WTC11 (cell line): ENCODE measurements at regions not wholly inside any gene's neighbourhood (a gene's known extent, or its start where the extent isn't known, plus 50 kb on each side); places are given as distances from the start of the nearest gene placed in this dataset.

ENCODE experiments used
- ATAC-seq: fragments of 200-7000 bp; cut with Tn5 transposase; 2 replicates; pipeline ENCODE4 v1.10.0; 2021; ENCODE audit warnings: mild to moderate bottlenecking, moderate library complexity
- CTCF ChIA-PET: fragments of 300-600 bp; sonication (Branson Sonifier 250); formaldehyde crosslinking; loops from one replicate; lab custom pipeline; 2021; ENCODE audit warnings: antibody characterized with exemption; lab: Charles Lee
- POLR2A ChIA-PET: fragments of 350-600 bp; sonication (Branson Sonifier 250); formaldehyde crosslinking; loops from one replicate; lab custom pipeline; 2021; ENCODE audit warnings: antibody characterized with exemption; lab: Charles Lee
- DNase-seq: peaks from one replicate; pipeline ENCODE4 v3.0.0; 2021; ENCODE audit warnings: low spot score
- H3K27ac Mint-ChIP-seq: 2 replicates; pipeline ENCODE4 v1.8.0; 2021; ENCODE audit warnings: mixed read lengths
- H3K27me3 Mint-ChIP-seq: 2 replicates; pipeline ENCODE4 v1.8.0; 2021; ENCODE audit warnings: low read depth, mild to moderate bottlenecking, moderate library complexity, mixed read lengths
- H3K36me3 Mint-ChIP-seq: 2 replicates; pipeline ENCODE4 v1.8.0; 2021; ENCODE audit warnings: mixed read lengths
- H3K4me1 Mint-ChIP-seq: 2 replicates; pipeline ENCODE4 v1.8.0; 2022; ENCODE audit warnings: mixed read lengths
- H3K4me3 Mint-ChIP-seq: 2 replicates; pipeline ENCODE4 v1.8.0; 2021; ENCODE audit warnings: mild to moderate bottlenecking, moderate library complexity, mixed read lengths
- H3K9me3 Mint-ChIP-seq: 2 replicates; pipeline ENCODE4 v1.8.0; 2021; ENCODE audit warnings: mixed read lengths
- CBFB ChIP-seq: sonication (generic); formaldehyde crosslinking; IDR thresholded peaks from 2 replicates; pipeline ENCODE4 v1.8.1; 2022; ENCODE audit warnings: mild to moderate bottlenecking, low read depth, missing genetic modification reagents
- CREM ChIP-seq: sonication (generic); formaldehyde crosslinking; IDR thresholded peaks from 2 replicates; pipeline ENCODE4 v1.8.1; 2022; ENCODE audit warnings: mild to moderate bottlenecking, missing genetic modification reagents, moderate library complexity
- ESRRA ChIP-seq: sonication (generic); formaldehyde crosslinking; IDR thresholded peaks from 2 replicates; pipeline ENCODE4 v1.8.1; 2022; ENCODE audit warnings: mild to moderate bottlenecking, missing genetic modification reagents, borderline replicate concordance
- ETV6 ChIP-seq: sonication (generic); formaldehyde crosslinking; IDR thresholded peaks from 2 replicates; pipeline ENCODE4 v1.8.1; 2022; ENCODE audit warnings: mild to moderate bottlenecking, missing genetic modification reagents
- GABPB1 ChIP-seq: sonication (generic); formaldehyde crosslinking; IDR thresholded peaks from 2 replicates; pipeline ENCODE4 v1.8.1; 2023; ENCODE audit warnings: mild to moderate bottlenecking, missing genetic modification reagents
- GRHL2 ChIP-seq: fragments of 250-450 bp; sonication (Bioruptor Pico); IDR thresholded peaks from 2 replicates; pipeline ENCODE4 v1.8.0; 2022; ENCODE audit warnings: mild to moderate bottlenecking, moderate library complexity; ENCODE audit not compliant: insufficient replicate concordance, severe bottlenecking
- HMGA2 ChIP-seq: fragments of 250-450 bp; sonication (Bioruptor Pico); IDR thresholded peaks from 2 replicates; pipeline ENCODE4 v1.4.0; 2021; ENCODE audit warnings: mild to moderate bottlenecking, moderate library complexity
- MYBL2 ChIP-seq: sonication (generic); formaldehyde crosslinking; IDR thresholded peaks from 2 replicates; pipeline ENCODE4 v1.8.1; 2023; ENCODE audit warnings: mild to moderate bottlenecking, moderate library complexity, missing genetic modification reagents
- NFE2L1 ChIP-seq: sonication (generic); formaldehyde crosslinking; IDR thresholded peaks from 2 replicates; pipeline ENCODE4 v1.8.1; 2023; ENCODE audit warnings: missing genetic modification reagents
- NR2C2 ChIP-seq: sonication (generic); formaldehyde crosslinking; IDR thresholded peaks from 2 replicates; pipeline ENCODE4 v1.8.0; 2022; ENCODE audit warnings: mild to moderate bottlenecking, missing genetic modification reagents
- NR3C1 ChIP-seq: sonication (generic); formaldehyde crosslinking; conservative IDR thresholded peaks from 2 replicates; pipeline ENCODE4 v1.8.1; 2023; ENCODE audit warnings: low read depth, mild to moderate bottlenecking, missing genetic modification reagents
- RELA ChIP-seq: sonication (generic); formaldehyde crosslinking; IDR thresholded peaks from 2 replicates; pipeline ENCODE4 v1.8.1; 2022; ENCODE audit warnings: missing genetic modification reagents, mild to moderate bottlenecking, borderline replicate concordance
- RORB ChIP-seq: fragments of 250-450 bp; sonication (Bioruptor Pico); IDR thresholded peaks from 2 replicates; pipeline ENCODE4 v1.9.0; 2021; ENCODE audit warnings: mild to moderate bottlenecking
- SOX15 ChIP-seq: fragments of 250-450 bp; sonication (Bioruptor Pico); IDR thresholded peaks from 2 replicates; pipeline ENCODE4 v1.9.0; 2021; ENCODE audit warnings: mild to moderate bottlenecking
- SP1 ChIP-seq: sonication (generic); formaldehyde crosslinking; conservative IDR thresholded peaks from 2 replicates; pipeline ENCODE4 v1.8.1; 2022; ENCODE audit warnings: missing genetic modification reagents
- TEAD1 ChIP-seq: sonication (generic); formaldehyde crosslinking; IDR thresholded peaks from 2 replicates; pipeline ENCODE4 v1.8.0; 2022; ENCODE audit warnings: mild to moderate bottlenecking, missing genetic modification reagents
- TP53 ChIP-seq: sonication (generic); formaldehyde crosslinking; IDR thresholded peaks from 2 replicates; pipeline ENCODE4 v1.8.1; 2023; ENCODE audit warnings: mild to moderate bottlenecking, missing genetic modification reagents
- ZNF396 ChIP-seq: fragments of 250-450 bp; sonication (Bioruptor Pico); IDR thresholded peaks from 2 replicates; pipeline ENCODE4 v1.8.0; 2021; ENCODE audit warnings: mild to moderate bottlenecking, moderate library complexity, borderline replicate concordance
- TF ChIP-seq, protein P1 (sequence below): sonication (generic); formaldehyde crosslinking; IDR thresholded peaks from 2 replicates; pipeline ENCODE4 v1.8.0; 2023; ENCODE audit warnings: missing genetic modification reagents, mild to moderate bottlenecking, borderline replicate concordance
- TF ChIP-seq, protein P2 (sequence below): sonication (generic); formaldehyde crosslinking; conservative IDR thresholded peaks from 2 replicates; pipeline ENCODE4 v1.8.1; 2022; ENCODE audit warnings: mild to moderate bottlenecking, missing genetic modification reagents
- TF ChIP-seq, protein P3 (sequence below): sonication (generic); formaldehyde crosslinking; conservative IDR thresholded peaks from 2 replicates; pipeline ENCODE4 v1.8.1; 2023; ENCODE audit warnings: mild to moderate bottlenecking, low read depth, missing genetic modification reagents, moderate library complexity
- TF ChIP-seq, protein P4 (sequence below): sonication (generic); formaldehyde crosslinking; IDR thresholded peaks from 2 replicates; pipeline ENCODE4 v1.8.1; 2022; ENCODE audit warnings: mild to moderate bottlenecking, missing genetic modification reagents, moderate library complexity, borderline replicate concordance
- TF ChIP-seq, protein P5 (sequence below): sonication (generic); formaldehyde crosslinking; IDR thresholded peaks from 2 replicates; pipeline ENCODE4 v1.8.0; 2022; ENCODE audit warnings: mild to moderate bottlenecking, missing genetic modification reagents
- TF ChIP-seq, protein P6 (sequence below): sonication (generic); formaldehyde crosslinking; IDR thresholded peaks from 2 replicates; pipeline ENCODE4 v1.8.0; 2022; ENCODE audit warnings: mild to moderate bottlenecking, missing genetic modification reagents

DNA sequence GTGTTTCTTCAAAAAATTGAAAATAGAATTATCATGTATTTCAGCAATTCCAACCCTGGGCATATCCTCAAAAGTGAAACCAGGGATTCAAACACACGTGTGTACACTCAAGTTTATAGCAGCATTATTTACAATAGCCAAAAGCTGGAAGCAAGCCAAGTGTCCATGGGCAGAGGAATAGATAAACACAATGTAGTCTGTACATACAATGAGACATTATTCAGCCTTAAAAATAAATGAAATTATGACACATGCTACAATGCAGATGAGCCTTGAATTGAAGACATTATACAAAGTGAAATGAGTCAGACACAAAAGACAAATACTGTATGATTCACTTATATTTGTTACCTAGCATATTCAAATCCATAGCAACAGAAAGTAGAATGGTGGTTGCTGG lies 853.4 kb downstream of the STIM2 start:
- H3K36me3 Mint-ChIP-seq = no peaks in the 10 kb centered on the region
- POLR2A ChIA-PET = no interaction called here
- no peaks in the 10 kb centered on the region; the same call in 1 of the 2 replicates for H3K27me3 Mint-ChIP-seq
- ATAC-seq = no peak
- CTCF ChIA-PET = no interaction called here
- no peak for TF ChIP-seq ESRRA (CRISPR knock-in tag)
- TF ChIP-seq TP53 (CRISPR knock-in tag) = no peak
- no peak for TF ChIP-seq SP1 (CRISPR knock-in tag)
- TF ChIP-seq GABPB1 (CRISPR knock-in tag) = no peak
- TF ChIP-seq NR3C1 (CRISPR knock-in tag) = no peak
- no peak for TF ChIP-seq ZNF396 (CRISPR knock-in tag)
- TF ChIP-seq, protein P1, sequence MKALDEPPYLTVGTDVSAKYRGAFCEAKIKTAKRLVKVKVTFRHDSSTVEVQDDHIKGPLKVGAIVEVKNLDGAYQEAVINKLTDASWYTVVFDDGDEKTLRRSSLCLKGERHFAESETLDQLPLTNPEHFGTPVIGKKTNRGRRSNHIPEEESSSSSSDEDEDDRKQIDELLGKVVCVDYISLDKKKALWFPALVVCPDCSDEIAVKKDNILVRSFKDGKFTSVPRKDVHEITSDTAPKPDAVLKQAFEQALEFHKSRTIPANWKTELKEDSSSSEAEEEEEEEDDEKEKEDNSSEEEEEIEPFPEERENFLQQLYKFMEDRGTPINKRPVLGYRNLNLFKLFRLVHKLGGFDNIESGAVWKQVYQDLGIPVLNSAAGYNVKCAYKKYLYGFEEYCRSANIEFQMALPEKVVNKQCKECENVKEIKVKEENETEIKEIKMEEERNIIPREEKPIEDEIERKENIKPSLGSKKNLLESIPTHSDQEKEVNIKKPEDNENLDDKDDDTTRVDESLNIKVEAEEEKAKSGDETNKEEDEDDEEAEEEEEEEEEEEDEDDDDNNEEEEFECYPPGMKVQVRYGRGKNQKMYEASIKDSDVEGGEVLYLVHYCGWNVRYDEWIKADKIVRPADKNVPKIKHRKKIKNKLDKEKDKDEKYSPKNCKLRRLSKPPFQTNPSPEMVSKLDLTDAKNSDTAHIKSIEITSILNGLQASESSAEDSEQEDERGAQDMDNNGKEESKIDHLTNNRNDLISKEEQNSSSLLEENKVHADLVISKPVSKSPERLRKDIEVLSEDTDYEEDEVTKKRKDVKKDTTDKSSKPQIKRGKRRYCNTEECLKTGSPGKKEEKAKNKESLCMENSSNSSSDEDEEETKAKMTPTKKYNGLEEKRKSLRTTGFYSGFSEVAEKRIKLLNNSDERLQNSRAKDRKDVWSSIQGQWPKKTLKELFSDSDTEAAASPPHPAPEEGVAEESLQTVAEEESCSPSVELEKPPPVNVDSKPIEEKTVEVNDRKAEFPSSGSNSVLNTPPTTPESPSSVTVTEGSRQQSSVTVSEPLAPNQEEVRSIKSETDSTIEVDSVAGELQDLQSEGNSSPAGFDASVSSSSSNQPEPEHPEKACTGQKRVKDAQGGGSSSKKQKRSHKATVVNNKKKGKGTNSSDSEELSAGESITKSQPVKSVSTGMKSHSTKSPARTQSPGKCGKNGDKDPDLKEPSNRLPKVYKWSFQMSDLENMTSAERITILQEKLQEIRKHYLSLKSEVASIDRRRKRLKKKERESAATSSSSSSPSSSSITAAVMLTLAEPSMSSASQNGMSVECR (CRISPR knock-in tag) = no peak
- no peak for TF ChIP-seq TEAD1
- no peak for TF ChIP-seq MYBL2
- TF ChIP-seq, protein P2, sequence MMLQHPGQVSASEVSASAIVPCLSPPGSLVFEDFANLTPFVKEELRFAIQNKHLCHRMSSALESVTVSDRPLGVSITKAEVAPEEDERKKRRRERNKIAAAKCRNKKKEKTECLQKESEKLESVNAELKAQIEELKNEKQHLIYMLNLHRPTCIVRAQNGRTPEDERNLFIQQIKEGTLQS (CRISPR knock-in tag) = no peak
- TF ChIP-seq, protein P3, sequence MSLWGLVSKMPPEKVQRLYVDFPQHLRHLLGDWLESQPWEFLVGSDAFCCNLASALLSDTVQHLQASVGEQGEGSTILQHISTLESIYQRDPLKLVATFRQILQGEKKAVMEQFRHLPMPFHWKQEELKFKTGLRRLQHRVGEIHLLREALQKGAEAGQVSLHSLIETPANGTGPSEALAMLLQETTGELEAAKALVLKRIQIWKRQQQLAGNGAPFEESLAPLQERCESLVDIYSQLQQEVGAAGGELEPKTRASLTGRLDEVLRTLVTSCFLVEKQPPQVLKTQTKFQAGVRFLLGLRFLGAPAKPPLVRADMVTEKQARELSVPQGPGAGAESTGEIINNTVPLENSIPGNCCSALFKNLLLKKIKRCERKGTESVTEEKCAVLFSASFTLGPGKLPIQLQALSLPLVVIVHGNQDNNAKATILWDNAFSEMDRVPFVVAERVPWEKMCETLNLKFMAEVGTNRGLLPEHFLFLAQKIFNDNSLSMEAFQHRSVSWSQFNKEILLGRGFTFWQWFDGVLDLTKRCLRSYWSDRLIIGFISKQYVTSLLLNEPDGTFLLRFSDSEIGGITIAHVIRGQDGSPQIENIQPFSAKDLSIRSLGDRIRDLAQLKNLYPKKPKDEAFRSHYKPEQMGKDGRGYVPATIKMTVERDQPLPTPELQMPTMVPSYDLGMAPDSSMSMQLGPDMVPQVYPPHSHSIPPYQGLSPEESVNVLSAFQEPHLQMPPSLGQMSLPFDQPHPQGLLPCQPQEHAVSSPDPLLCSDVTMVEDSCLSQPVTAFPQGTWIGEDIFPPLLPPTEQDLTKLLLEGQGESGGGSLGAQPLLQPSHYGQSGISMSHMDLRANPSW = no peak
- no peak for TF ChIP-seq CBFB (CRISPR knock-in tag)
- no peak for TF ChIP-seq RELA (CRISPR knock-in tag)
- TF ChIP-seq SOX15 (CRISPR knock-in tag) = no peak
- no peak for TF ChIP-seq CREM
- TF ChIP-seq ETV6 = no peak
- no peak for TF ChIP-seq HMGA2 (CRISPR knock-in tag)
- TF ChIP-seq, all 79 proteins: peak for 0
- no peak overlapping the region for H3K4me3 Mint-ChIP-seq
- peaks cover 1% of the 10 kb centered on the region for H3K9me3 Mint-ChIP-seq
- H3K4me1 Mint-ChIP-seq = 0 out of 2 replicates have a peak, but pooled peaks cover 2% of the 10 kb centered on the region
- no peak for DNase-seq
- no peak overlapping the region for H3K27ac Mint-ChIP-seq

DNA sequence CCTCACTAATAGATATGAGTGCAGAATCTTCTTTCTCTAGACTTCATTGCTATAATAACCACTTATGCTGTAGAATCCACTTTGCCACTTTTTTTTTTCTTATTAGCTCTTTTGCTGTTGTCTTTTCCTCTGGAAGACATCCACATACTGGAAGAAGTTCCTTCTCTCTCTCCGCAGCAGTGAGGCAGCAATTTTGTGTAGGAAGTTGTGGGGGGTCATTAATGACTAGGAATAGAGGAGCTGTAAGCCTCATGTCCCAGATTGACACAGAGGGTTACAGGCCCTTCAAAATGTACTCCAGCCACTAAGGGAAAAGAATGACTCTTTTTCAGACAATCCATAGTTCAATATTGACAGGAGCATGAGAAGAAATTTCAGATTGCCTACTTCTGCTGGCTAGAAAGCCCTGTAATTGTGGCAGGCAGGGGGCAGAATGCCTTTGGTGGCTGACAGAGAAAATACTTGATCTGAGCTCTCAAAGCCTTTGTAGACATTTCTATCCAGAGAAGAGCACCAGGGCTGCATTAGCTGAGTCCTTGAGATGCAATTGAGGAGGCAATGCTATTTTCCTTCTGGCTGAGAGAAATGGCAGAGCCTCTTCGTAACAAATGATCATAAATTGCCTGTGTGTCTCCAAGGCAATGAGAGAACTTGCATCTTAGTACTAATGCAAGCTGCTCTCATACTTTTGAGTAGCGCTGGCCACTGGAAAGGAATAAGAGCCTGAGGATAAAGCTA lies 856.2 kb downstream of the STIM2 start:
- Mint-ChIP-seq H3K27me3 (no peaks in the 10 kb centered on the region; the same call in 1 of the 2 replicates), H3K27ac (no peak overlapping the region), H3K4me3 (no peak overlapping the region), H3K36me3 (peaks cover 4% of the 10 kb centered on the region), H3K4me1 (0 out of 2 replicates have a peak, but pooled peaks cover 2% of the 10 kb centered on the region), H3K9me3 (peaks cover 16% of the 10 kb centered on the region)
- DNase-seq (no peak), ATAC-seq (no peak; the same call in 1 of the 2 replicates)
- ChIA-PET POLR2A (no interaction called here), CTCF (interaction anchor here (0.6 to 1.2 kb wide), 8 partner anchors 12 to 144 kb away, joined by 3 to 5 read pairs (median 3); no protein-coding TSS in a partner anchor)
- TF ChIP-seq NR2C2 (CRISPR knock-in tag) = no peak
- no peak for TF ChIP-seq SOX15 (CRISPR knock-in tag)
- TF ChIP-seq, protein P4, sequence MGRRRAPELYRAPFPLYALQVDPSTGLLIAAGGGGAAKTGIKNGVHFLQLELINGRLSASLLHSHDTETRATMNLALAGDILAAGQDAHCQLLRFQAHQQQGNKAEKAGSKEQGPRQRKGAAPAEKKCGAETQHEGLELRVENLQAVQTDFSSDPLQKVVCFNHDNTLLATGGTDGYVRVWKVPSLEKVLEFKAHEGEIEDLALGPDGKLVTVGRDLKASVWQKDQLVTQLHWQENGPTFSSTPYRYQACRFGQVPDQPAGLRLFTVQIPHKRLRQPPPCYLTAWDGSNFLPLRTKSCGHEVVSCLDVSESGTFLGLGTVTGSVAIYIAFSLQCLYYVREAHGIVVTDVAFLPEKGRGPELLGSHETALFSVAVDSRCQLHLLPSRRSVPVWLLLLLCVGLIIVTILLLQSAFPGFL (CRISPR knock-in tag) = no peak
- no peak for TF ChIP-seq RORB (CRISPR knock-in tag)
- TF ChIP-seq, protein P5, sequence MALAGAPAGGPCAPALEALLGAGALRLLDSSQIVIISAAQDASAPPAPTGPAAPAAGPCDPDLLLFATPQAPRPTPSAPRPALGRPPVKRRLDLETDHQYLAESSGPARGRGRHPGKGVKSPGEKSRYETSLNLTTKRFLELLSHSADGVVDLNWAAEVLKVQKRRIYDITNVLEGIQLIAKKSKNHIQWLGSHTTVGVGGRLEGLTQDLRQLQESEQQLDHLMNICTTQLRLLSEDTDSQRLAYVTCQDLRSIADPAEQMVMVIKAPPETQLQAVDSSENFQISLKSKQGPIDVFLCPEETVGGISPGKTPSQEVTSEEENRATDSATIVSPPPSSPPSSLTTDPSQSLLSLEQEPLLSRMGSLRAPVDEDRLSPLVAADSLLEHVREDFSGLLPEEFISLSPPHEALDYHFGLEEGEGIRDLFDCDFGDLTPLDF (CRISPR knock-in tag) = no peak
- no peak for TF ChIP-seq ETV6
- no peak for TF ChIP-seq NFE2L1 (CRISPR knock-in tag)
- TF ChIP-seq, protein P6, sequence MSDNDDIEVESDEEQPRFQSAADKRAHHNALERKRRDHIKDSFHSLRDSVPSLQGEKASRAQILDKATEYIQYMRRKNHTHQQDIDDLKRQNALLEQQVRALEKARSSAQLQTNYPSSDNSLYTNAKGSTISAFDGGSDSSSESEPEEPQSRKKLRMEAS (CRISPR knock-in tag) = no peak
- TF ChIP-seq GRHL2 (CRISPR knock-in tag) = no peak
